ENCODE measurements at regions not wholly inside any gene's neighbourhood (a gene's known extent, or its start where the extent isn't known, plus 50 kb on each side); places are given as distances from the start of the nearest gene placed in this dataset.

DNA sequence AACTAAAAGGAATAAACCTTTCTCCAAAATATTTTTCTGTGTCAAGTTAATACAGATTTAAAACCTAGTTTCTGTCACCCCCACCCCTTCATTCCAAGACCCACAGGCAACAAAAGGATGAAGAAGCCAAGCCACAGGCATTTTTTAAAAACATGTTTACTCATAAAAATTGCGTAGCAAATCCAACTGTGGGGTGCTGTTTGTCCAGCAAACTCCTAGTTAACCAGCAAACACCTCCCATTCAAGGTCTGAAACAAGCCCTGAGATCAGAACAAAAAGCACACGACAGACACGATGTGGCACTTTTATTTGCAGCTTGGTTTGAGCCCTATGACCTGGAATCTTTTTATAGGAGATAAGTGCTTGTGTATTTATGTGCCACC is 149.9 kb upstream of the CAMK1G start:
- Histone ChIP-seq H3K4me3 (ENCODE audit: low read depth, low read length) (no peak overlapping the region), H3K27ac (ENCODE audit: extremely low read depth, low read depth, low read length) (no peak overlapping the region), H3K36me3 (ENCODE audit: control insufficient read depth in 2 of 2, insufficient read depth in 1 of 2, low read length in 2 of 2) (no peaks in the 10 kb centered on the region), H3K4me1 (ENCODE audit: control insufficient read depth, insufficient read depth, low read length) (no peaks in the 10 kb centered on the region), H3K9me3 (ENCODE audit: control insufficient read depth, insufficient read depth, low read depth, low read length) (no peaks in the 10 kb centered on the region)
- TF ChIP-seq ZNF501 (tag by site-specific recombination; IDR thresholded peaks at IDR 0.05) (no peak), ZFP3 (tag by site-specific recombination; IDR thresholded peaks at IDR 0.05; ENCODE audit: low read depth) (no peak), HOXA7 (CRISPR knock-in tag; IDR thresholded peaks at IDR 0.05; ENCODE audit: borderline replicate concordance) (no peak), ZNF76 (tag by site-specific recombination; IDR thresholded peaks at IDR 0.05; ENCODE audit: borderline replicate concordance, low read depth) (no peak), ZNF433 (tag by site-specific recombination; IDR thresholded peaks at IDR 0.05; ENCODE audit: low read depth) (no peak), MEIS1 (CRISPR knock-in tag; IDR thresholded peaks at IDR 0.05; ENCODE audit: borderline replicate concordance) (no peak), OSR2 (tag by site-specific recombination; IDR thresholded peaks at IDR 0.05) (no peak), ZNF302 (tag by site-specific recombination; IDR thresholded peaks at IDR 0.05; ENCODE audit: low read depth) (no peak), ZNF366 (tag by site-specific recombination; conservative IDR thresholded peaks at IDR 0.05) (no peak), ZNF549 (tag by site-specific recombination; IDR thresholded peaks at IDR 0.05) (no peak), ZNF169 (tag by site-specific recombination; IDR thresholded peaks at IDR 0.05) (no peak), ZNF311 (tag by site-specific recombination; IDR thresholded peaks at IDR 0.05; ENCODE audit: borderline replicate concordance) (no peak), ZNF792 (tag by site-specific recombination; IDR thresholded peaks at IDR 0.05) (no peak), ZNF174 (tag by site-specific recombination; IDR thresholded peaks at IDR 0.05) (no peak), GLIS2 (tag by site-specific recombination; IDR thresholded peaks at IDR 0.05) (no peak)
- TF ChIP-seq, protein P1, sequence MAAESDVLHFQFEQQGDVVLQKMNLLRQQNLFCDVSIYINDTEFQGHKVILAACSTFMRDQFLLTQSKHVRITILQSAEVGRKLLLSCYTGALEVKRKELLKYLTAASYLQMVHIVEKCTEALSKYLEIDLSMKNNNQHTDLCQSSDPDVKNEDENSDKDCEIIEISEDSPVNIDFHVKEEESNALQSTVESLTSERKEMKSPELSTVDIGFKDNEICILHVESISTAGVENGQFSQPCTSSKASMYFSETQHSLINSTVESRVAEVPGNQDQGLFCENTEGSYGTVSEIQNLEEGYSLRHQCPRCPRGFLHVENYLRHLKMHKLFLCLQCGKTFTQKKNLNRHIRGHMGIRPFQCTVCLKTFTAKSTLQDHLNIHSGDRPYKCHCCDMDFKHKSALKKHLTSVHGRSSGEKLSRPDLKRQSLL (tag by site-specific recombination; IDR thresholded peaks at IDR 0.05): no peak
- TF ChIP-seq, protein P2, sequence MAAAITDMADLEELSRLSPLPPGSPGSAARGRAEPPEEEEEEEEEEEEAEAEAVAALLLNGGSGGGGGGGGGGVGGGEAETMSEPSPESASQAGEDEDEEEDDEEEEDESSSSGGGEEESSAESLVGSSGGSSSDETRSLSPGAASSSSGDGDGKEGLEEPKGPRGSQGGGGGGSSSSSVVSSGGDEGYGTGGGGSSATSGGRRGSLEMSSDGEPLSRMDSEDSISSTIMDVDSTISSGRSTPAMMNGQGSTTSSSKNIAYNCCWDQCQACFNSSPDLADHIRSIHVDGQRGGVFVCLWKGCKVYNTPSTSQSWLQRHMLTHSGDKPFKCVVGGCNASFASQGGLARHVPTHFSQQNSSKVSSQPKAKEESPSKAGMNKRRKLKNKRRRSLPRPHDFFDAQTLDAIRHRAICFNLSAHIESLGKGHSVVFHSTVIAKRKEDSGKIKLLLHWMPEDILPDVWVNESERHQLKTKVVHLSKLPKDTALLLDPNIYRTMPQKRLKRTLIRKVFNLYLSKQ (tag by site-specific recombination; IDR thresholded peaks at IDR 0.05; ENCODE audit: borderline replicate concordance): no peak
- POLR2A ChIA-PET: no interaction called here
- CTCF ChIA-PET: interaction anchor here (0.6 to 1.9 kb wide), 2 partner anchors 79 to 184 kb away, joined by 3 to 9 read pairs; no protein-coding TSS in a partner anchor

DNA sequence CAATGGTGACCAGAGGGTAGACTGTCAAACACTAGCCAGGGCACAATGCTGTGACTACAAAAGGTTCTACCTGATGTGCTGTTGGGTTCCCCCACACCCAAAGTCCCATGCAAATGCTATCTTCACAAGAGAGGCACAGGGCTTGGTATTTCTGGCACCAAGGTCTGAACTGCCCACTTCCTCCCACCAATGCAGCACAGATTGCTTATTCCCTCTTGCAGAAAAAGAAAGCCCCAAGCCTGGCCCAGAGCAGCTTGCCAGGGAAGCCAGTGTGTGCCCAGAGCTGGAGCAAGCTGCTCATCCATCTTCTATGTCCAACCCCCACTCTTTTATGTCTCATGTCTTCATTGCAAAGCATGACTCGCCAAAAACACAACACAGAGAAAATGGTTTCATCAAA is 149.4 kb upstream of the CAMK1G start:
- TF ChIP-seq, protein P3, sequence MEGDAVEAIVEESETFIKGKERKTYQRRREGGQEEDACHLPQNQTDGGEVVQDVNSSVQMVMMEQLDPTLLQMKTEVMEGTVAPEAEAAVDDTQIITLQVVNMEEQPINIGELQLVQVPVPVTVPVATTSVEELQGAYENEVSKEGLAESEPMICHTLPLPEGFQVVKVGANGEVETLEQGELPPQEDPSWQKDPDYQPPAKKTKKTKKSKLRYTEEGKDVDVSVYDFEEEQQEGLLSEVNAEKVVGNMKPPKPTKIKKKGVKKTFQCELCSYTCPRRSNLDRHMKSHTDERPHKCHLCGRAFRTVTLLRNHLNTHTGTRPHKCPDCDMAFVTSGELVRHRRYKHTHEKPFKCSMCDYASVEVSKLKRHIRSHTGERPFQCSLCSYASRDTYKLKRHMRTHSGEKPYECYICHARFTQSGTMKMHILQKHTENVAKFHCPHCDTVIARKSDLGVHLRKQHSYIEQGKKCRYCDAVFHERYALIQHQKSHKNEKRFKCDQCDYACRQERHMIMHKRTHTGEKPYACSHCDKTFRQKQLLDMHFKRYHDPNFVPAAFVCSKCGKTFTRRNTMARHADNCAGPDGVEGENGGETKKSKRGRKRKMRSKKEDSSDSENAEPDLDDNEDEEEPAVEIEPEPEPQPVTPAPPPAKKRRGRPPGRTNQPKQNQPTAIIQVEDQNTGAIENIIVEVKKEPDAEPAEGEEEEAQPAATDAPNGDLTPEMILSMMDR (tag by site-specific recombination; IDR thresholded peaks at IDR 0.05): no peak
- TF ChIP-seq ZNF610 (tag by site-specific recombination; IDR thresholded peaks at IDR 0.05; ENCODE audit: borderline replicate concordance): no peak
- TF ChIP-seq, protein P4, sequence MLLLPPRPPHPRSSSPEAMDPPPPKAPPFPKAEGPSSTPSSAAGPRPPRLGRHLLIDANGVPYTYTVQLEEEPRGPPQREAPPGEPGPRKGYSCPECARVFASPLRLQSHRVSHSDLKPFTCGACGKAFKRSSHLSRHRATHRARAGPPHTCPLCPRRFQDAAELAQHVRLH (tag by site-specific recombination; IDR thresholded peaks at IDR 0.05): no peak
- no peak for TF ChIP-seq SP3 (tag by site-specific recombination; IDR thresholded peaks at IDR 0.05)
- TF ChIP-seq, protein P5, sequence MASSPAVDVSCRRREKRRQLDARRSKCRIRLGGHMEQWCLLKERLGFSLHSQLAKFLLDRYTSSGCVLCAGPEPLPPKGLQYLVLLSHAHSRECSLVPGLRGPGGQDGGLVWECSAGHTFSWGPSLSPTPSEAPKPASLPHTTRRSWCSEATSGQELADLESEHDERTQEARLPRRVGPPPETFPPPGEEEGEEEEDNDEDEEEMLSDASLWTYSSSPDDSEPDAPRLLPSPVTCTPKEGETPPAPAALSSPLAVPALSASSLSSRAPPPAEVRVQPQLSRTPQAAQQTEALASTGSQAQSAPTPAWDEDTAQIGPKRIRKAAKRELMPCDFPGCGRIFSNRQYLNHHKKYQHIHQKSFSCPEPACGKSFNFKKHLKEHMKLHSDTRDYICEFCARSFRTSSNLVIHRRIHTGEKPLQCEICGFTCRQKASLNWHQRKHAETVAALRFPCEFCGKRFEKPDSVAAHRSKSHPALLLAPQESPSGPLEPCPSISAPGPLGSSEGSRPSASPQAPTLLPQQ (tag by site-specific recombination; IDR thresholded peaks at IDR 0.05): no peak
- no peak for TF ChIP-seq ZNF560 (tag by site-specific recombination; IDR thresholded peaks at IDR 0.05; ENCODE audit: borderline replicate concordance)
- no peak for TF ChIP-seq BCL11A (tag by site-specific recombination; IDR thresholded peaks at IDR 0.05; ENCODE audit: low read depth)
- no peak for TF ChIP-seq TRIM28 (IDR thresholded peaks at IDR 0.05; ENCODE audit: borderline replicate concordance, low read length)
- TF ChIP-seq ZNF239 (tag by site-specific recombination; IDR thresholded peaks at IDR 0.05): no peak
- TF ChIP-seq ZNF555 (tag by site-specific recombination; conservative IDR thresholded peaks at IDR 0.05): no peak
- TF ChIP-seq, protein P6, sequence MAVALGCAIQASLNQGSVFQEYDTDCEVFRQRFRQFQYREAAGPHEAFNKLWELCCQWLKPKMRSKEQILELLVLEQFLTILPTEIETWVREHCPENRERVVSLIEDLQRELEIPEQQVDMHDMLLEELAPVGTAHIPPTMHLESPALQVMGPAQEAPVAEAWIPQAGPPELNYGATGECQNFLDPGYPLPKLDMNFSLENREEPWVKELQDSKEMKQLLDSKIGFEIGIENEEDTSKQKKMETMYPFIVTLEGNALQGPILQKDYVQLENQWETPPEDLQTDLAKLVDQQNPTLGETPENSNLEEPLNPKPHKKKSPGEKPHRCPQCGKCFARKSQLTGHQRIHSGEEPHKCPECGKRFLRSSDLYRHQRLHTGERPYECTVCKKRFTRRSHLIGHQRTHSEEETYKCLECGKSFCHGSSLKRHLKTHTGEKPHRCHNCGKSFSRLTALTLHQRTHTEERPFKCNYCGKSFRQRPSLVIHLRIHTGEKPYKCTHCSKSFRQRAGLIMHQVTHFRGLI (tag by site-specific recombination; IDR thresholded peaks at IDR 0.05): no peak
- no peak for TF ChIP-seq ZNF10 (tag by site-specific recombination; IDR thresholded peaks at IDR 0.05)
- TF ChIP-seq GLI2 (tag by site-specific recombination; IDR thresholded peaks at IDR 0.05; ENCODE audit: borderline replicate concordance, low read depth): no peak
- ChIA-PET CTCF (interaction anchor here (0.6 to 3.2 kb wide), 5 partner anchors 79 to 184 kb away, joined by 3 to 14 read pairs (median 8); no protein-coding TSS in a partner anchor), POLR2A (no interaction called here)
- Histone ChIP-seq H3K9me3 (ENCODE audit: control insufficient read depth, insufficient read depth, low read depth, low read length) (no peaks in the 10 kb centered on the region), H3K27ac (ENCODE audit: extremely low read depth, low read depth, low read length) (no peak overlapping the region), H3K36me3 (ENCODE audit: control insufficient read depth in 2 of 2, insufficient read depth in 1 of 2, low read length in 2 of 2) (no peaks in the 10 kb centered on the region), H3K4me1 (ENCODE audit: control insufficient read depth, insufficient read depth, low read length) (no peaks in the 10 kb centered on the region), H3K4me3 (ENCODE audit: low read depth, low read length) (no peak overlapping the region)
